ENCODE measurements at regions not wholly inside any gene's neighbourhood (a gene's known extent, or its start where the extent isn't known, plus 50 kb on each side); places are given as distances from the start of the nearest gene placed in this dataset.

- Mint-ChIP-seq H3K4me3 (no peak overlapping the region), H3K4me1 (peaks cover 3 to 9% of the 10 kb centered on the region in 2 experiments; a peak in 2 of 4 replicates), H3K36me3 (ENCODE audit: insufficient read depth in 1 of 3, low read depth in 3 of 3) (no peaks in the 10 kb centered on the region), H3K9me3 (no peaks in the 10 kb centered on the region; a peak in 1 of 5 replicates), H3K27ac (no peak overlapping the region), H3K27me3 (ENCODE audit: low read depth) (no peaks in the 10 kb centered on the region)
- no peaks in the 10 kb centered on the region for H3K9me3 ChIP-seq (ENCODE audit: control insufficient read depth, low read depth, low read length)
- H4K20me1 ChIP-seq (ENCODE audit: control insufficient read depth, insufficient read depth, insufficient read length), result no peaks in the 10 kb centered on the region
- no peak overlapping the region for H3K56ac ChIP-seq (ENCODE audit: insufficient read length, low read depth, low read length)
- no peak overlapping the region for H2BK20ac ChIP-seq (ENCODE audit: low read depth, low read length, poor library complexity, severe bottlenecking)
- no peaks in the 10 kb centered on the region for H3K79me1 ChIP-seq (ENCODE audit: insufficient read depth, low read depth, low read length, poor library complexity, severe bottlenecking)
- no peak overlapping the region for H2AK5ac ChIP-seq (ENCODE audit: insufficient read length, low read length)
- no peaks in the 10 kb centered on the region for H3K27me3 ChIP-seq (ENCODE audit: insufficient read depth, low read length)
- DNase-seq, result no peak
- no CpG with 5 or more reads among the region's 3 CpGs for WGBS (ENCODE audit: extremely low coverage, insufficient read length, low lambda C conversion rate)
- H3K14ac ChIP-seq (ENCODE audit: insufficient read depth, low read length), result no peak overlapping the region
- H2AFZ ChIP-seq (ENCODE audit: low read length), result no peak overlapping the region
- no peak overlapping the region for H4K8ac ChIP-seq (replicated peaks; ENCODE audit: insufficient read length, low read depth, low read length)
- no peak overlapping the region for H4K5ac ChIP-seq (ENCODE audit: insufficient read length, low read depth, low read length)
- no peak overlapping the region for H3K9ac ChIP-seq (ENCODE audit: extremely low read depth, insufficient read length, low read length)
- no peaks in the 10 kb centered on the region for H3K79me2 ChIP-seq (ENCODE audit: insufficient read depth, low read length)
- H3K23ac ChIP-seq (ENCODE audit: insufficient read length, low read depth, low read length), result no peak overlapping the region
- no peak for TF ChIP-seq CTCF (conservative IDR thresholded peaks at IDR 0.05)
- H2BK120ac ChIP-seq (ENCODE audit: low read depth, low read length, poor library complexity, severe bottlenecking), result no peak overlapping the region
- no peak overlapping the region for H3K18ac ChIP-seq (ENCODE audit: insufficient read length, low read depth, low read length)
- H3K27ac ChIP-seq (ENCODE audit: insufficient read length, low read depth, low read length), result no peak overlapping the region
- H2BK5ac ChIP-seq (ENCODE audit: insufficient read length, low read length), result no peak overlapping the region
- H3K4me1 ChIP-seq (ENCODE audit: insufficient read depth, low read length), result no peaks in the 10 kb centered on the region
- H3K4ac ChIP-seq (ENCODE audit: low read depth, low read length), result no peak overlapping the region
- no peak overlapping the region for H2BK12ac ChIP-seq (ENCODE audit: insufficient read length, low read depth, low read length)
- no peak overlapping the region for H3K4me2 ChIP-seq (ENCODE audit: insufficient read depth, insufficient read length, low read length)
- H3K23me2 ChIP-seq (ENCODE audit: insufficient read length, low read depth, low read length, poor library complexity, severe bottlenecking), result no peaks in the 10 kb centered on the region
- H3T11ph ChIP-seq (ENCODE audit: low read length), result no peak overlapping the region
- H4K91ac ChIP-seq (ENCODE audit: insufficient read length, low read depth, low read length), result no peak overlapping the region
- no peak overlapping the region for H2BK15ac ChIP-seq (ENCODE audit: low read depth, low read length)
Measured at GRCh38 chr12:90172524-90172923, 463.9 kb upstream of the ATP2B1 start.

Measured in H9 (cell line).